ENCODE measurements at regions not wholly inside any gene's neighbourhood (a gene's known extent, or its start where the extent isn't known, plus 50 kb on each side); places are given as distances from the start of the nearest gene placed in this dataset.
A peak's percentile ranks its signal among the peaks of the same experiment; 100 is the strongest.

GRCh38 chr21:18907076-18907475 is 503.5 kb upstream of the TMPRSS15 start:
- no peak overlapping the region for H3K4me3 ChIP-seq
- ATAC-seq: no peak
- no peaks in the 10 kb centered on the region for H3K27me3 ChIP-seq (ENCODE audit: control insufficient read depth in 2 of 2, insufficient read depth in 2 of 2, low read length in 2 of 2)
- ChIA-PET POLR2A (no interaction called here), CTCF (ENCODE audit: low intra/inter-chr PET ratio) (no interaction called here)
- H3K9me1 ChIP-seq (ENCODE audit: control insufficient read depth, insufficient read depth, low read length): no peaks in the 10 kb centered on the region
- no peaks in the 10 kb centered on the region for H3K36me3 ChIP-seq (ENCODE audit: control insufficient read depth, insufficient read depth, low read length)
- no peaks in the 10 kb centered on the region for H4K20me1 ChIP-seq (replicated peaks; ENCODE audit: control insufficient read depth, insufficient read depth, low read length)
- H3K9me3 ChIP-seq (replicated peaks; ENCODE audit: control insufficient read depth, insufficient read depth, low read depth, low read length): no peaks in the 10 kb centered on the region
- WGBS (ENCODE audit: insufficient coverage, low coverage, missing lambda C conversion rate): 0% methylated on average over 2 of the region's 2 CpGs
- no peak overlapping the region for H3K27ac ChIP-seq (ENCODE audit: extremely low read depth, low read depth, low read length)
- no peak for TF ChIP-seq ZNF121 (CRISPR knock-in tag; conservative IDR thresholded peaks at IDR 0.05)
- TF ChIP-seq ATF6 (CRISPR knock-in tag; IDR thresholded peaks at IDR 0.05): no peak
- no peak for TF ChIP-seq E2F4 (CRISPR knock-in tag; IDR thresholded peaks at IDR 0.05; ENCODE audit: low read depth)
- TF ChIP-seq NRF1 (conservative IDR thresholded peaks at IDR 0.05 in 1 of 2, IDR thresholded peaks at IDR 0.05 in 1 of 2): no peak
- no peak for TF ChIP-seq CHD7 (IDR thresholded peaks at IDR 0.05; ENCODE audit: low read depth, low read length)
- no peak for TF ChIP-seq NONO (IDR thresholded peaks at IDR 0.05; ENCODE audit: low read depth in 2 of 2, low read length in 1 of 2)
- TF ChIP-seq NFATC3 (IDR thresholded peaks at IDR 0.05): no peak
- no peak for TF ChIP-seq SREBF1 (IDR thresholded peaks at IDR 0.05; ENCODE audit: borderline replicate concordance, low read depth, low read length)
- DNase-seq (ENCODE audit: extremely low read depth in 1 of 4, low spot score in 3 of 4): peak in 1 of 4 experiments; percentile 1
- BruUV-seq (replicated peaks): no TSS peak
- H3K9ac ChIP-seq (ENCODE audit: insufficient read depth in 1 of 2, low read depth in 2 of 2, low read length in 2 of 2): no peak overlapping the region
- no peak overlapping the region for H2AFZ ChIP-seq (ENCODE audit: low read depth, low read length)
- intact Hi-C loops (cut with micrococcal nuclease) (no loop called here), in situ Hi-C loops (cut with MboI) (no loop called here)
- no peaks in the 10 kb centered on the region for H3K79me2 ChIP-seq (ENCODE audit: control insufficient read depth, insufficient read depth, low read length)
- no peak overlapping the region for H3K4me2 ChIP-seq (ENCODE audit: insufficient read depth, low read length)
- no peak for FAIRE-seq
- H3K4me1 ChIP-seq (replicated peaks in 1 of 2; ENCODE audit: control insufficient read depth in 2 of 2, insufficient read depth in 2 of 2, low read length in 2 of 2): no peaks in the 10 kb centered on the region

Measured in K562 (cell line).